ENCODE measurements at regions not wholly inside any gene's neighbourhood (a gene's known extent, or its start where the extent isn't known, plus 50 kb on each side); places are given as distances from the start of the nearest gene placed in this dataset.

GRCh38 chr11:8759634-8760033 is 77.0 kb downstream of the RPL27A start:
- Histone ChIP-seq H3K27ac (ENCODE audit: low read depth, low read length) (no peak overlapping the region), H3K36me3 (ENCODE audit: control insufficient read depth, low read length) (no peaks in the 10 kb centered on the region), H3K27me3 (ENCODE audit: control insufficient read depth, low read length) (peaks cover 21% of the 10 kb centered on the region), H3K4me3 (ENCODE audit: low read length) (no peak overlapping the region), H3F3A (ENCODE audit: control insufficient read depth, insufficient read depth) (no peaks in the 10 kb centered on the region), H3K4me2 (ENCODE audit: low read length) (no peak overlapping the region), H3K9me2 (replicated peaks; ENCODE audit: control insufficient read depth, low read length) (no peaks in the 10 kb centered on the region), H3K79me2 (ENCODE audit: control insufficient read depth, low read length) (no peaks in the 10 kb centered on the region), H3K4me1 (ENCODE audit: control insufficient read depth, low read length) (no peaks in the 10 kb centered on the region), H3K9me3 (ENCODE audit: control insufficient read depth, insufficient read depth, low read length) (no peaks in the 10 kb centered on the region), H4K20me1 (ENCODE audit: control insufficient read depth, insufficient read depth, low read depth, low read length) (no peaks in the 10 kb centered on the region)
- TF ChIP-seq CTCF (IDR thresholded peaks at IDR 0.05; ENCODE audit: low read depth, low read length, poor library complexity, severe bottlenecking) (no peak), EZH2phosphoT487 (IDR thresholded peaks at IDR 0.05; ENCODE audit: borderline replicate concordance, low read length) (no peak)

DNA sequence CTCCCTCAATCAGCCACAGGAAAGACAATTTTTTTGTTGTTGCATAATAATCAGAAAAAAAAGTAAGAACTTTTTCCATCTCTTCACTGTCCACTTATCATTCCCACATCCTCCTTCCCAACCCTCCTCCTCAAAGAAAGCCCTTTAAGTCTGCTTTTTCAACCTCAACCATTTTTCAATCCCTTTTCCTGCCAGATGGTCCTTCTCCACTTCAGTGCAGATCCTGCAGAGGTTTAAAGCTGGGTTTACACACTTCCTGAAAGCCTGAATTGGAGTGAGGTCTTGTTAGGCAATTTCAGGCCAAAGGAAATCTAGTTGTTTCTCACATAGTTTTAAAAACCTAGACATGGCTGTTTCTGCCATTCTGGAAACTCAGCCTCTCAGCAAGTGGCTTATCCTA is 78.3 kb downstream of the RPL27A start:
- H3K79me2 ChIP-seq (ENCODE audit: control insufficient read depth, low read length), result no peaks in the 10 kb centered on the region
- no peaks in the 10 kb centered on the region for H3K36me3 ChIP-seq (ENCODE audit: control insufficient read depth, low read length)
- no peaks in the 10 kb centered on the region for H4K20me1 ChIP-seq (ENCODE audit: control insufficient read depth, insufficient read depth, low read depth, low read length)
- no peaks in the 10 kb centered on the region for H3K9me3 ChIP-seq (ENCODE audit: control insufficient read depth, insufficient read depth, low read length)
- TF ChIP-seq CTCF (IDR thresholded peaks at IDR 0.05; ENCODE audit: low read depth, low read length, poor library complexity, severe bottlenecking) (no peak), EZH2phosphoT487 (IDR thresholded peaks at IDR 0.05; ENCODE audit: borderline replicate concordance, low read length) (no peak)
- H3K4me3 ChIP-seq (ENCODE audit: low read length), result no peak overlapping the region
- H3K9me2 ChIP-seq (replicated peaks; ENCODE audit: control insufficient read depth, low read length), result no peaks in the 10 kb centered on the region
- H3K4me1 ChIP-seq (ENCODE audit: control insufficient read depth, low read length), result no peaks in the 10 kb centered on the region
- no peaks in the 10 kb centered on the region for H3F3A ChIP-seq (ENCODE audit: control insufficient read depth, insufficient read depth)
- H3K27ac ChIP-seq (ENCODE audit: low read depth, low read length), result no peak overlapping the region
- peaks cover 21% of the 10 kb centered on the region for H3K27me3 ChIP-seq (ENCODE audit: control insufficient read depth, low read length)
- H3K4me2 ChIP-seq (ENCODE audit: low read length), result no peak overlapping the region

DNA sequence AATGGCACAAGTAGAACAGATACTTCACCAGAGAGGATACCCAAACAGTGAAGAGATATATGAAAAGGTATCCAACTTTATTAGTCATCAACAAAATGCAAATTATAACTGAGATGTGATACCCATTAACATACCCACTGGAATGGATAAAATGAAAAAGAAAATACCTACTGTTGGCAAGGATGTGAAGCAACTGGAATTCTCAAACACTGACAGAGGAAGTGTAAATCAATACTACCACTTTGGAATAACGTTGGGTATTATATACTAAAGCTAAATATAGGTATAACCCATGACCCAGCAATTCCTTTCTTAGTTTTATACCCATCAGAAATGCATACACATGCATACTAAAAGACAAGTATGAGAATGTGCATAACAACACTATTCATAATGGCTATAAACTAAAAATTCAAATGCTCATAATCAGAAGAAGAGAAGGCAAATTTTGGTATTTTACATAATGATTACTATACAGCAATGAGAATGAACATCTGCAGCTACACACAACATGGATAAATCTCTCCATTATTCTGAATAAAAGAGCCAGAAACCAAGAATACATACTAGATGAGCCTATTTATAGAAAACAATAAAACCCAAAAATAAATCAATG is 80.6 kb downstream of the RPL27A start:
- H3K36me3 ChIP-seq (ENCODE audit: control insufficient read depth, low read length), result no peaks in the 10 kb centered on the region
- no peaks in the 10 kb centered on the region for H3F3A ChIP-seq (ENCODE audit: control insufficient read depth, insufficient read depth)
- TF ChIP-seq CTCF (IDR thresholded peaks at IDR 0.05; ENCODE audit: low read depth, low read length, poor library complexity, severe bottlenecking) (no peak), EZH2phosphoT487 (IDR thresholded peaks at IDR 0.05; ENCODE audit: borderline replicate concordance, low read length) (no peak)
- no peaks in the 10 kb centered on the region for H3K9me2 ChIP-seq (replicated peaks; ENCODE audit: control insufficient read depth, low read length)
- no peaks in the 10 kb centered on the region for H3K9me3 ChIP-seq (ENCODE audit: control insufficient read depth, insufficient read depth, low read length)
- peaks cover 21% of the 10 kb centered on the region for H3K27me3 ChIP-seq (ENCODE audit: control insufficient read depth, low read length)
- no peaks in the 10 kb centered on the region for H3K4me1 ChIP-seq (ENCODE audit: control insufficient read depth, low read length)
- no peaks in the 10 kb centered on the region for H4K20me1 ChIP-seq (ENCODE audit: control insufficient read depth, insufficient read depth, low read depth, low read length)
- H3K4me2 ChIP-seq (ENCODE audit: low read length), result no peak overlapping the region
- no peak overlapping the region for H3K27ac ChIP-seq (ENCODE audit: low read depth, low read length)
- H3K4me3 ChIP-seq (ENCODE audit: low read length), result no peak overlapping the region
- H3K79me2 ChIP-seq (ENCODE audit: control insufficient read depth, low read length), result no peaks in the 10 kb centered on the region
